ENCODE measurements at regions not wholly inside any gene's neighbourhood (a gene's known extent, or its start where the extent isn't known, plus 50 kb on each side); places are given as distances from the start of the nearest gene placed in this dataset.
"Not testable (repeated sequence)": the region's sequence is repeated elsewhere in the genome, so short reads cannot be mapped to it uniquely, and the experiment has no call there.

- not testable (repeated sequence) for TF ChIP-seq CTCF, POLR2A (IDR thresholded peaks at IDR 0.05)
Observed at GRCh38 chr11:67801397-67801796, 127.0 kb upstream of the ALDH3B2 start.

Data from Peyer's patch (tissue), 4 donors.